HG03066 (cell line): ENCODE measurements at regions not wholly inside any gene's neighbourhood (a gene's known extent, or its start where the extent isn't known, plus 50 kb on each side); places are given as distances from the start of the nearest gene placed in this dataset.

Source experiments
- ATAC-seq: cut with Tn5 transposase; IDR thresholded peaks from one replicate; pipeline ENCODE4 v1.9.1; 2021; ENCODE audit warnings: low read depth; ENCODE audit not compliant: unreplicated experiment

DNA sequence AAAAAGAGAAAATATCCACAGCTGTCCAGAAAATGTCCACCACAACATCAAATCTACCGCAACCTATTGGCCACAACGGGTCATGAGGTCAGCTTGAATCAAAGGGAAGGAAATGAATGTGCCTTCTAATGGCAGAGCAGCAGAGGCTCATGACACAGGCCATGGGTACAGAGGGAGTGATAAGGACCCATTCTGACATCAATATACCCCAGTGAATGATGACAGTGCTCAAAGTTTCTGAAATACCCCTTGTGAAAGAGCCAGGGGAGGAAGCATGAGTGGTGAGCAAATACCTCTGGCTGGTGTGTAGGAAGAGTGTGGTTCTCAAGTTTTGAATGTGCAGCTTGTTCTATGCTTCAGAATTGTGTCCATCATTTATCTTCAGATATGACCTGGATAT, 348.2 kb downstream of the IRX1 start:
- no peak for ATAC-seq

DNA sequence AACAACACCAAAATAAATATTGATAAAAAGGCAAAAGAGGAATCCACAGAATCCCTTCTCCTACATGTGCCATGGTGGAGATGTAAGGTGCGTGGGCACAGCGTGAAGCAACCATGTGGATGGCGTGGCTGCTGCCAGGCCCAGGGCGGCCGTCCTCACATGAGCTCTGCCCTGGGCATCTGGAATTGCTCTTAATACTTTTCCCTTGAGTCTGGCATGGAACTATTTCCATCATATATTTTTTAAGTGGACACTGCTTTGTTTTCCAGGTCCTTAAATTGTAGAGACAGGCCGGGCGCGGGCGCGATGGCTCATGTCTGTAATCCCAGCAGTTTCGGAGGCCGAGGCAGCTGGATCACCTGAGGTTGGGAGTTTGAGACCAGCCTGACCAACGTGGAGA, 349.3 kb downstream of the IRX1 start:
- no peak for ATAC-seq

DNA sequence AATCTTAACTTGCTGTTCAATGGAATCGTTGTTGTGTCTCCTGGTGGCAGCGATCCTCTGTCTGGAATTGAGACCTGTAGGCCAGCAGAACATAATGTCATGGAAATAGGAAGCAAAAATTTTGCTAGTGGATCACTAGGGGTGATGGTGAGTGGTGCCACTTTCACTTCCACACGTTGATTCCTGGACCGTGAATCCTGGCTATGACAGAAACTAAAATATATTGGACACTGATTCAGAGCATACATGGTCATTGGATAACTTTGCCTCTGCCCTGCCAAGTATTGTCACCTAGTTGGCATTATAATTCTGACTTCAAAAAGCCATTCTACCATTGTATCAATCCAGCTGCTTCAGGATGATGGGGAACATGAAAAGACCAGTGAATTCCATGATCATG, 353.2 kb downstream of the IRX1 start:
- no peak for ATAC-seq

DNA sequence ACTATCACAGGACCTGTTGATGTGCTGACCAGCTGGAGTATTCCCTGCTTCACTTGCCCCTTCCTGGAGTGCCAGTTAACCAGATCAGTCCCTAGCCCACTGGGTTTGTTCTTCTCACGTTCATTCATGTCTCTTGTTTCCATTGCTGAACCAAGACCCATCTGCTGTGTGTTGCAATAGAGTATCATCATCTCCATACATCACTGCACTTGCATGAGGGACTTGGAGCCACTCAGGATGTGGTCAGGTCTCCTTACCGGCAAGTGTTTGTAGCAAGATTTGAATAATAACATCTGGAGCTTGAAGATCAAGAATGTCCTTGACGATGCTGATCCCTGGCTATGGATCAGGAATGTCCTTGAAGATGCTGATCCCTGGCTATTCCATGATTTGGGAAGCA, 358.6 kb downstream of the IRX1 start:
- ATAC-seq, result no peak

DNA sequence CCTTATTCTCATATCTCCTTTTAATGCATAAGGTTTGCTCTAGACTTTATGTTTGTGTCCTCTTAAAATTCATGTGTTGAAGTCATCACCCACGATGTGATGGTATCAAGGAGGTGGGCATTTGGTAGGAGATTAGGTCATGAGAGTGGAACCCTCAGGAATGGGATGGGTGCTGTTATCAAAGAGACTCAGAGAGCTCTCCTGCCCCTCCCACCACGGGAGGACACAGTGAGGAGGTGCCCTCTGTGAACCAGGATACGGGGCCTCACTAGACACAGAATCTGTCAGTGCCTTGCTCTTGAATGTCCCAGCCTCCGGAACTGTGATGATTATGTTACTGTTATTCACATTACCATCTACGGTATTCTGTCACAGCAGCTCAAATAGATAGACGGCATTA, 359.0 kb downstream of the IRX1 start:
- no peak for ATAC-seq

DNA sequence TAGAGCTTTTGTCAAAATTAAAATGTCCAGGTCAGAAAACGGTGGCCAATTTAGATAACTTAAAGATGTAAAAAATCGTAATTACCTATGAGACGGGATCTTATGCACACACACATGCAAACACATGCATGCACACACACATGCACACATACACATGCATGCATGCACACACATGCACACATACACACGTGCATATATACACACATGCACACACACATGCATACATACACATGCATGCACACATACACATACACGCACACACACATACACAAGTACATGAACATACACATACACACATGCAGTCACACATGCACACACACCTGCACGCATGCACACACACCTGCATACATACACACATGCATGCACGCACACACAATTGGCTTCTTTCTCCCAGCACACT, 362.0 kb downstream of the IRX1 start:
- no peak for ATAC-seq

DNA sequence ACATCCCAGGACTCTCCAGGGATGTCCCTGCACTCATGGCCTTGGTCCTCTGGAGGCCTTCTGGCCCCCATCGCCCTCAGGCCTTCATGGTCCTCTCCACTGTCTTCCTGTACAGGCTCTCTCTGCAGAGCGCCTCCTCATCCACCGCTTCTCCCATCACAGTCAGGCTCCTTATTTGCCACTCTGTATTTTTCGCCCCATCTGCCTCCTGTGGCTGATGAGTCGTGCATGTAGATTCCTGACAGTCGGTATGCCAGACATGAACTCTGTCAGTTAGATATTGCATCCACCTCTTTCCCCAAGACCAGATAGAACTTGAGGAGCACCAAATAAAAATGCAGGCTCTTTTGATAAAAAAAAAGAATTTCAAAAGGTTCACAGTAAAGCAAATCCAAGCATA, 362.8 kb downstream of the IRX1 start:
- no peak for ATAC-seq

DNA sequence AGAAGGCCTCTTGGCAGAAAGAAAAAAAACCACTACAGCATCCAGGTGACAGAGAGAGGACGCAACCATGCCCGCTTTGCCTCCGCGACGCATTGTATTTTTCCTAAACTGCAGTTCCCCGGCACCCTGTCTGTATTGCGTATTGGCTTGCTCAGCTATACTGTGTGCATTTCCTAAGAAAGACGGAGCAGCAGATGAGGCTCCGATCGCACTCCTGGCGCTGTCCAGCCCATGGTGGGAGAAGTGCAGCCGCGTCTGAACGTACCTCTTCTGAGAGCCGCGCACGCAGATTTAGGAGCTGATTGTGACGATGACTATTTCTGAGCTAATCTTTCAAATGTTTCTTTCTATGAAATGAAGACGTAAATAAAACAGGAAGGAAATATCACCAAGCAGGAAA, 366.5 kb downstream of the IRX1 start:
- no peak for ATAC-seq

DNA sequence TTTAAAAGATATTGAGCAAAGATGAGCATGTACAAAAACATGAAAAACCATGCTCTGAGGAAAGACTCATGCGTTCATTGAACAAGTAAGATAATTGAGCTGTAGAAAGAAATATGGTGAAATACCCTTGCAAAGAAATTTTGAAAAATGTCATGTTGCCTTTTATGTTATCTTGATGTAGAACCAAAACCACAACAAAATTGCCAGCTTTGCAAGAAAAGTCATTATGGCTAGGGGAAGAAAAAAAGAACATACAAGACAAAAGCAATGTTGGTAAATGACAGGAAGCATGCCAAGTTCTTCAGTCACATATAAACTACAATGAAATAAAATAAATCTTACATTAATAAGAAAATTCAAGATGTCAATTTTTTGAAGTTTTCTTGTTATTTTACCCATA, 368.0 kb downstream of the IRX1 start:
- ATAC-seq, result no peak

DNA sequence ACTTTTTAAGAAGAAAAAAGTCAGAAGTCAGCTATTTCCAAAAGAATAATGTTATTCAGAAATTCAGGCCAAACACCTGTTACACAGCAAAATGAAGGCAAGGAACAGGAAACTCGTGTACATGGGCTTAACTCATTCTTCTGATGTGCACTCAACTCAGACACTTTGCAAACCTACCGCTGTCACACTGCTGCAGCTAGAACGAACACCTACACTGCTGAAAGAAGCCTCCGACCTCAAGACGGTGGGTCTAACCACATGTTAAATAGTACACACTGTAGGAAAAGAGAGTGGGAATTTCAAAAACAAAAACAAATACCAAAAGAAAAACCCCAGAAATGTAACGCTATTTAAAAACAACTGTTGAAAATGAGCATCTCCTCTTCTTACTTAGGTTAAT, 384.5 kb downstream of the IRX1 start:
- ATAC-seq, result no peak

DNA sequence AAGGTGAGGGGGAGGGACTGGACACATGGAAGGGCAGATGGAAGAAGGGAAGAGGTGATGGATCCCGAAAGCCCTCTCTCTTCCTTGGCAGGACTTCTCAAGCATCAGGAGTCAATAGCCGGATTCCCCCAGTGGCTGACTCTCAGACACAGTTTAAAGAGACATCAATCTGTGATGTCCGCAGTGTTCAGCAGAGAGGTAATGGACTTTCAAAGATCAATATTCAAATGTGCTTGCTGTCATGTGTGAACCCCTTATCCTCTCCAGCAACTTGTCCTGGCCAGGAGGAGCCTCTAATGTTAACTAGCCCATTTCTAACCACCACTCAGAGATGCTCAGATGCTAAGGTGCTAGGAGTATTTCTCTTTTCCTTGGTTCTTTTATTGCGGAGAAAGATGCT, 392.2 kb downstream of the IRX1 start:
- no peak for ATAC-seq

DNA sequence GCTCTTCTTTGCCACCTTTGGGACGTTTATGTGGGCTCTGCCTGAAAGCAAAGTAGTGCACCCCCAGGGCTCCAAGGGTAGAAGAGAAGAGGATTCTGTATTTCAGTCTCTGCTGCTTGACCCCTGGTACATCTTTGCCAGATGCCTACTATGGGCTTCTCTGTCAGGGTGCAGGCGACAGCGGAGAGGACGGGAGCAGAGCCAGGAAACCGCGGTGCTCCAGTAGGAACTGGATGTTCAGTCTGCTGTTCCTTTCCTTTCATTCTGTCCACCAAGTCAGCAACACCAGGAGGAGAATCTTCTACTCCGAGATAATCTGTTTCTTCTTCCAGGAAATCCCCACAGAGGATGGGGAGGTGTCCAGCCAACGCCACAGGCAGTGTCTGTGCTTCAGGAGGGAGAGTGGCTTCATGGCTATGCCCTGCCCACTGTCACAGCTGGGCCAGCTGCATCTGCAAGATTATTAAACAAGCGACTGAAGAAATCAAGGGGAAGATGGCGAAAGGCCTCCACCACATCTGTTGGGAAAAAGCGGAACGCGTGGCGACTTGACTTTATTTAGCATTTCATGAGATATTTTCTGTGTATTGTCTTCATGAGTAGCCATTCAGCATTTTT, 398.3 kb downstream of the IRX1 start:
- ATAC-seq, result no peak

DNA sequence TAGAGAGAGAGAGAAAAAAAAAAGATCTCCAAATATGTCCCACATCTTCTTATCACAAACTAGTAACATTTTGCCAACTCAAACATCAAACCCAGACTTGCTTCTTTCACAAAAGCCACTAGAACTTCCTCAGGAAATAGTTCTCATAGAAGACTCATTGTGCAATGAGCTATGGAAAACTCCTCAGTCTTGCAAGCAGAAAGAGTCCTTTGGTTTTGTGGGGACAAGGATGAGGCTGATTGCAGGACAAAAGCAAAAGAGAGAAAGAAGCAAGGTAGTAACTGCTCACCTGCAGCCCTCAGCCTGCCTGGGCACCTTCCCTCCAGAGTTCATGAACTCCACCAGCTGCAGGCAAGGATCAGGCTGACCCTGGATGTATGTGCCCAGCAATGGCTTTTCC, 399.0 kb downstream of the IRX1 start:
- ATAC-seq, result no peak

DNA sequence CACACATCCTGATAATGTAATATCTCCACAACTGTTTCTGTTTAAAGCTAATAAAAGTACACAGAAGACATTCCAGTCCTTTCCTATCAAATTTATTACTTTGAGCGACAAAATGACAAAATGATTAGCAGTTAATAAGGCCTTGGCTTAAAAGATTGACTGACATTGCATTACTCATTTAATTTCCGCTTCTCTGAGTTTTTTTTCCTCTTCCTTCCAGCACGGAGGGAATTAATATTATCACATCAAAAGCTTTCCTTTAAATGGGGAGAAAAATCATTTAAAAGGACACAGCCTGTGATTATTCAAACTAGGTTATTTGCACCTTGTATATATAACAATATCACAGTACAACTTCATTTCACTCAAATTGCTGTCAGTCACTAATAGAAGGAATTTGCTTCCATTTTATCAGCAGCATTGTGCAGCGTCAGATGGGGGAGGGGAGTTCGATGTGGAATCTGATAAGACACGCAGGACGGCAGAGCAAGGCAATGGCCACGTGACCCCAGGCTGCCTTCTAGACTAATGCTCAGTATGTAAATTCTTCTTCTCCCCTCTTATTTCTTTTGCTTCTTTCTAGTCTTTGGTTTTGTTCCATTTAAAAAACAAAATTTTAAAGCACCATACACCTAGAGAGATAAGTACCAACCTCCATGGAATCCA, 400.5 kb downstream of the IRX1 start:
- no peak for ATAC-seq

DNA sequence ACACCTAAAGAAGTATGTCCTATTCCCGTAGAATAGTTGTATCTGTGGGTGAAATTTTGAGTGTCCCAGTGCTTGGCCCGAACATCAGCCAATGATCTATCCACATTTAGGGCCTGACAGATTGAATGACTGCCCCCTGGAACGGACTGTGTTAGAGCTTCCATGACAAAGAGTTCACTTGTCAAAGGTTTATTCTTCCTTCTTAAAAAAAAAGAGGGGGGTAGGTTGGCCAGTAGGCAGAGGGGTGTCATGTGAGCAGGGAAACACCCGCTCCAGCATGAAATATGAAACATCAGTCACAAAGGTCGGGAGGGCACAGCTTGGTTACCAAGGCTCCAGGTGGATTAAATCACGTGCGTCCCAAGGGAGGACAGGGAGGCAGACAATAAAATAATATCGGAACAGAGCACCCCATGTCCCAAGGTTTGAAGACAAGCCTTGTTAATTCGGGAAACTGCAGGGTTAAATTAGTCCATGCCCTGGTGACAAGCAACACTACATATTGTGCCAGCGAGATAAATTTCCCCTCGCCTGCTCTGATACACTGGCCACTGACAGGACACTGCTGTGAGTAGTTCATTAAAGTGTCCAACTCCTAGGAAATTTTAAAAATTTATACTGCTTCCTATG, 401.2 kb downstream of the IRX1 start:
- ATAC-seq, result no peak

DNA sequence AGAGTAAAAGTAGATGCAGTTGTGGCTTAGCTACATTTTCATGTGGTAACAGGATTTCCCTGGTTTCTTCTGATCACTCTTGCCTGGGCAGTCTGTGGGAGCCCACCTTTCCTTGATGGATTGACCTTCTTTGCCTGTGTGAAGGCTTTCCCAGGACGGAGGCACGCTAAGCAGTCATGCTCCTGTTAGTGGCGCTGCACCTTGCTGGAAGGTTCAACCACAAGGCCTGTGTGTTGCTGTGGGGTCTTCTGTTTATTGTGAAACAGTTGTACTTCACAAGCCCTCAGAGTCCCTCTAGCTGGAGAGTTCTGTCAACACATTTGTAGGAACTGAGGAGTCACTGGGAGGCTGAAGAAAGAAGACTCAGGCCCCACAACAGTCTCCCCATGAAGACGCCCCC, 402.0 kb downstream of the IRX1 start:
- no peak for ATAC-seq

DNA sequence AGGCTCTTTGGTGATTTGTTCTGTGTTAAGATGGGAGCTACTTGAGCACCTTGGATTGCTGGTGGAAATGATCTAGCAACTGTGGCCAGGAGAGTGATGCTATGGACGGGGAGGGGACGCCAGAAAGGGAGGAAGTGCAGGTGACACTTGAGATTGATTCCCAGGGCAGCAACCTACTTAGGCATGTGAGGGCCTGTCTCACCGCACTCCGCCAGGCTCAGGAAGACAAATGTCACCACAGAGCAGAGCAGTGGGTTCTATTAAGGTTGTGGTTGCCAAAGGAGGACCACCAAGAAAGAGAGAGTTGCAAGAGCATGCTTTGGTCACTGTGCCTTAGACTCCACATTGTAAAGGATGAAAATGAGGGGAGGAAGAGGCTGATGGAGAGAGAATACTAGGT, 404.3 kb downstream of the IRX1 start:
- no peak for ATAC-seq

DNA sequence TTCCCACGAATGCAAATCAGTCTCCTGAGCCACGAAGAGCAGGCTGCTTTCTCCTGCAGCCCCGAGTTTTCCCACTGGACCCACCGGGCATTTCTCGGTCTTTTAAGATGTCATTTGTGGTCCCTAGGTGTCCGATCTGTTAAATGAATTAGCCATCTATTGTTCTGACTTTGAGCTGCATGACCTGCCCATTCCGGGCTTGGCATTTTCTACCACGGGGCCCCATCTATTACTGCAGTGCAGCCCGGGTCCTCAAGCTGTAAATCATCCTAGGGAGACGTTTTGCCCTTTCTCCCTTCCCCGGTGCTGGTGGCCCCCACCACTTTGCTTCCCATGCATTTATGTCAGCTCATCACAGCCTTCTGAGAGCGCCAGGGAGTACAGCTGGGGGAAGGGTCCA, 405.4 kb downstream of the IRX1 start:
- ATAC-seq, result no peak

DNA sequence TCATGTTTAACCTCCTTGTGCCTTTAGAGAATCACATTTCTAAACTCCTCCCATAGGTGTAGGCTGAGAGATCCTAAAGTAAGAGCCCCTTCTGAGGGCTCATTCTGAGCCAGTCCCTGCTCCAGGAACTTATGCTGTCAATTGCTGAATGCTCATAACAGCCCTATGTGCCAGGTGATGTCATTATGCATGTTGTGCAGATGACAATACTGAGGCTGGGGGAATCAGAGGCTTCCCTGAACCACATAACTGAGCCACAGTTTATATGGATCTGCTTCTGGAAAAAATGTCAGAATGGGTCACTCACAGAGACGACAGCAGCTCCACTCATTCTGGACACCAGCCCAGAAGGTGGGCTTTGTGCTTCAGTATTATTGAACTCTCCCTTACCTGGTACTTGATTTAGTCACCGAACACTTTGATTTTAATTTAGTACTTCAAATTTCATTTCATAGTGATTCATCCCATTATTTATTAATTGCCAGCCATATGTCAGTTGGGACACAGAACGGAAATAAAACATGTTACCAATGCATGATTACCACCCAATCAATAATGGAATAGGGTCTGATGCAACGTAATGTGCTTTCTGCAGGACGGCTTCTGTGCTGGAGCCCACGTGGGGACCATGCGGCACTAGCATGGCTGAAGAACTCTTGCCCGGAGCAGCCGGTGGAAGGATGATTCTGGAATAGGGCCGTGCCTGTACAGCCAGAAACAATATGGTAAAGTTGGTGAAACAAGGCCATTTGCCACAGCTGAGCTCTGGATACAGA, 406.3 kb downstream of the IRX1 start:
- no peak for ATAC-seq

DNA sequence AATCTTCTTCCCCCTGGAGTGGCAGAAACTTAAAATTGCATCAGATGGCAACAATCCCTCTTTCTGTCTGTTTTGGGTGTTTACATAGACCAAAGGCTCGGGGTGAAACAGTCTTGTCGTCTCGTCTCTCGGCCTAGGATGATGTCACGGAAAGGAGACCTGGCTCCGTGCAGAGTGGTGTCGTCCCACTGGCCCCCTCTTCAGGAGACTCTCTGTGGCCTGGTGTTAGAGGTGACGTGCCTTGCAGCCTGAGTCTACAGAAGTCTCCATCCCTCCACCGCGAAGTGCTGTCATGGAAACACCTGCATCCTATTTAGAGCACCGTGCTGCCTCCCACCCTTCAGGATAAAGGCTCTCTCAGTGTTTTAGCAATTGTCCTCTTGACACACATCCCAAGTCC, 409.7 kb downstream of the IRX1 start:
- ATAC-seq, result no peak

DNA sequence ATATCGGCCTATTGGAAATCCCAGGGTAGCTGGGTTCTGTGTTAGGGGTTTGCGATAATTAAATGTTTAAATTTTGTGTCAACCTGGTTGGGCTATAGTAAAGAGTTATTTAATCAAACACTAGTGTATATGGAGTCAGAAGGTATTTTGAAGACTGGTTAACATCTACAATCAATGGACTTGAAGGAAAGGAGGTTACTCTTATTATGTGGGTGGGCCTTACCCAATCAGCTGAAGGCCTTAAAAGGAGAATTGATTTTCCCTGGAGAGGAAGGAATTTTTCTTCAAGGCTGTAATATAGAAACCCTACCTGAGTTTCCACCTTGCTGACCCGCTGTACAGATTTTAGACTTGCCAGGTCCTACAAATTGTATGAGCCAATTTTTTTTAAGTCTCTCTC, 411.4 kb downstream of the IRX1 start:
- ATAC-seq, result no peak

DNA sequence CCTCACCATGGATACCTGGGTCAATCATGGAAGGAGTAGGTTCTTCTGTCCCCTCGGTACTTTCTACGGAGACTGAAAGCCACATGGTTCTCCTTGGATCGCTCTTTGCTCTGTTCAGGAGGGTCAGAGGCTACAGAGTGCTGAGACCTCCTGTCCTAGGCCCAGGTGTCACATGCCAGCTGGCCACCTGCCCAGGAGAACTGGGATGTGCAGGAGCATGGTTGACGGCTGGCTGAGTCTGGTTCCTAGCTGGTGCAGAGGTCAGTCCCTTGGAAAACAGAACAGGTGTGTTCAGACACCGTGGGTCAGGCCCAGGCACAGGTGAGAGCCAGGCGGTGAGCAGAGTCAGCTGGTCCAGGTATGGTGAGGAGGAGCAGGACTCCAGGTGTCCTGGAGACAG, 416.3 kb downstream of the IRX1 start:
- ATAC-seq, result no peak
